ENCODE measurements at regions not wholly inside any gene's neighbourhood (a gene's known extent, or its start where the extent isn't known, plus 50 kb on each side); places are given as distances from the start of the nearest gene placed in this dataset.

- TF ChIP-seq USF2 (IDR thresholded peaks at IDR 0.05; ENCODE audit: borderline replicate concordance, low read depth, low read length) (no peak), EP300 (IDR thresholded peaks at IDR 0.05; ENCODE audit: borderline replicate concordance in 1 of 2, low read depth in 1 of 2, low read length in 1 of 2) (no peak), RAD21 (IDR thresholded peaks at IDR 0.05; ENCODE audit: low read length) (no peak), MAX (IDR thresholded peaks at IDR 0.05; ENCODE audit: low read depth) (no peak), EZH2phosphoT487 (IDR thresholded peaks at IDR 0.05; ENCODE audit: borderline replicate concordance, low read depth) (no peak), FOXM1 (IDR thresholded peaks at IDR 0.05; ENCODE audit: low read depth) (no peak), RFX5 (IDR thresholded peaks at IDR 0.05; ENCODE audit: low read length) (no peak)
Observed at GRCh38 chr5:3341446-3342240, 254.0 kb upstream of the IRX1 start (continued).

GRCh38 chr5:3340471-3340870 lies 255.2 kb upstream of the IRX1 start:
- Histone ChIP-seq H4K20me1 (ENCODE audit: insufficient read depth) (no peaks in the 10 kb centered on the region), H2AFZ (ENCODE audit: low read depth) (no peak overlapping the region), H3K4me2 (no peak overlapping the region), H3K27me3 (ENCODE audit: insufficient read depth) (peaks cover 30% of the 10 kb centered on the region; the same call in 1 of the 2 replicates), H3K4me1 (ENCODE audit: control insufficient read depth in 1 of 2, insufficient read depth in 2 of 2, low read depth in 1 of 2, low read length in 1 of 2) (no peaks in the 10 kb centered on the region), H3K4me3 (ENCODE audit: low read depth in 2 of 2, low read length in 1 of 2) (no peak overlapping the region), H3K36me3 (replicated peaks in 1 of 2; ENCODE audit: control insufficient read depth in 1 of 2, insufficient read depth in 2 of 2, low read length in 1 of 2) (no peaks in the 10 kb centered on the region), H3K9me3 (no peaks in the 10 kb centered on the region), H3K79me2 (ENCODE audit: insufficient read depth) (no peaks in the 10 kb centered on the region), H3K27ac (ENCODE audit: low read depth in 2 of 2, low read length in 1 of 2) (no peak overlapping the region), H3K9ac (no peak overlapping the region), H3F3A (replicated peaks; ENCODE audit: insufficient read depth) (no peaks in the 10 kb centered on the region), H3K9me2 (no peaks in the 10 kb centered on the region)
- ChIA-PET CTCF (no interaction called here), POLR2A (interaction anchor here (0.6 kb wide), 1 partner anchor 1082 kb away, joined by 3 read pairs; no protein-coding TSS in a partner anchor)
- WGBS (ENCODE audit: low lambda C conversion rate), result 3% methylated on average over 12 of the region's 12 CpGs
- TF ChIP-seq REST (IDR thresholded peaks at IDR 0.05; ENCODE audit: low read depth, low read length) (no peak), EZH2phosphoT487 (IDR thresholded peaks at IDR 0.05; ENCODE audit: borderline replicate concordance, low read depth) (no peak), CTCF (IDR thresholded peaks at IDR 0.05) (no peak), FOSL2 (IDR thresholded peaks at IDR 0.05; ENCODE audit: borderline replicate concordance, low read depth) (no peak), NFIC (IDR thresholded peaks at IDR 0.05; ENCODE audit: borderline replicate concordance) (no peak), RFX5 (IDR thresholded peaks at IDR 0.05; ENCODE audit: low read length) (no peak), RXRA (IDR thresholded peaks at IDR 0.05; ENCODE audit: borderline replicate concordance, low read depth) (no peak), PBX3 (IDR thresholded peaks at IDR 0.05) (no peak), RAD21 (IDR thresholded peaks at IDR 0.05; ENCODE audit: low read length) (no peak), JUND (IDR thresholded peaks at IDR 0.05) (no peak), CHD2 (IDR thresholded peaks at IDR 0.05; ENCODE audit: low read length, partially characterized antibody) (no peak), MEF2A (IDR thresholded peaks at IDR 0.05; ENCODE audit: borderline replicate concordance, low read depth) (no peak), SMC3 (IDR thresholded peaks at IDR 0.05; ENCODE audit: low read depth, low read length) (no peak), NRF1 (IDR thresholded peaks at IDR 0.05; ENCODE audit: low read depth, low read length) (no peak), GABPA (IDR thresholded peaks at IDR 0.05; ENCODE audit: low read depth) (no peak), ELF1 (IDR thresholded peaks at IDR 0.05) (no peak), FOXM1 (IDR thresholded peaks at IDR 0.05; ENCODE audit: low read depth) (no peak), SIN3A (IDR thresholded peaks at IDR 0.05; ENCODE audit: borderline replicate concordance, low read depth, low read length) (no peak), YY1 (IDR thresholded peaks at IDR 0.05; ENCODE audit: low read depth) (no peak)
- DNase-seq, result no peak
